HG03135 (cell line): ENCODE measurements at regions not wholly inside any gene's neighbourhood (a gene's known extent, or its start where the extent isn't known, plus 50 kb on each side); places are given as distances from the start of the nearest gene placed in this dataset.
"Not testable (repeated sequence)": the region's sequence is repeated elsewhere in the genome, so short reads cannot be mapped to it uniquely, and the experiment has no call there.

Source experiments
- ATAC-seq: cut with Tn5 transposase; IDR thresholded peaks from one replicate; pipeline ENCODE4 v1.9.1; 2021; ENCODE audit warnings: mild to moderate bottlenecking, moderate library complexity; ENCODE audit not compliant: unreplicated experiment

GRCh38 chrX:86887341-86887740 is 630.3 kb upstream of the KLHL4 start:
- ATAC-seq = no peak

- no peak for ATAC-seq
Observed at GRCh38 chrX:86910027-86910426, 607.6 kb upstream of the KLHL4 start.

GRCh38 chrX:86910602-86911311 is 606.8 kb upstream of the KLHL4 start:
- no peak for ATAC-seq

- no peak for ATAC-seq
Observed at GRCh38 chrX:86914569-86914968, 603.0 kb upstream of the KLHL4 start.

GRCh38 chrX:86917959-86918358 is 599.6 kb upstream of the KLHL4 start:
- no peak for ATAC-seq

- no peak for ATAC-seq
Observed at GRCh38 chrX:86930419-86930818, 587.2 kb upstream of the KLHL4 start.

- no peak for ATAC-seq
Observed at GRCh38 chrX:86935988-86936387, 581.6 kb upstream of the KLHL4 start.

GRCh38 chrX:86946569-86946968 is 571.0 kb upstream of the KLHL4 start:
- ATAC-seq = peak; percentile 92

GRCh38 chrX:86964321-86964720 is 553.3 kb upstream of the KLHL4 start:
- no peak for ATAC-seq

GRCh38 chrX:86981326-86981879 is 536.2 kb upstream of the KLHL4 start:
- ATAC-seq = no peak

GRCh38 chrX:86987351-86987750 is 530.3 kb upstream of the KLHL4 start:
- ATAC-seq = not testable (repeated sequence)

- ATAC-seq = no peak
Observed at GRCh38 chrX:87003031-87003430, 514.6 kb upstream of the KLHL4 start.

- ATAC-seq = no peak
Observed at GRCh38 chrX:87005183-87005582, 512.4 kb upstream of the KLHL4 start.

GRCh38 chrX:87005885-87006284 is 511.7 kb upstream of the KLHL4 start:
- no peak for ATAC-seq

- ATAC-seq = no peak
Observed at GRCh38 chrX:87006561-87006960, 511.0 kb upstream of the KLHL4 start.

- no peak for ATAC-seq
Observed at GRCh38 chrX:87017210-87017609, 500.4 kb upstream of the KLHL4 start.

- not testable (repeated sequence) for ATAC-seq
Observed at GRCh38 chrX:87033115-87033514, 484.5 kb upstream of the KLHL4 start.

- no peak for ATAC-seq
Observed at GRCh38 chrX:87045352-87045751, 472.2 kb upstream of the KLHL4 start.

GRCh38 chrX:87049567-87049966 is 468.0 kb upstream of the KLHL4 start:
- ATAC-seq = no peak

- ATAC-seq = no peak
Observed at GRCh38 chrX:87063642-87064041, 454.0 kb upstream of the KLHL4 start.

- no peak for ATAC-seq
Observed at GRCh38 chrX:87064502-87064901, 453.1 kb upstream of the KLHL4 start.

GRCh38 chrX:87067795-87068369 is 449.7 kb upstream of the KLHL4 start:
- no peak for ATAC-seq
